Glutamatergic neuron (in vitro differentiated cells): ENCODE measurements at regions not wholly inside any gene's neighbourhood (a gene's known extent, or its start where the extent isn't known, plus 50 kb on each side); places are given as distances from the start of the nearest gene placed in this dataset.

Source experiments
- DNase-seq: peaks from one replicate; pipeline ENCODE4 v3.0.0; 2022
- H3K27ac Mint-ChIP-seq: one replicate; pipeline ENCODE4 v1.8.0; 2020; ENCODE audit warnings: mild to moderate bottlenecking, mixed read lengths, inconsistent platforms; ENCODE audit not compliant: unreplicated experiment
- H3K27me3 Mint-ChIP-seq: one replicate; pipeline ENCODE4 v1.8.0; 2020; ENCODE audit warnings: mild to moderate bottlenecking, moderate library complexity, mixed read lengths, inconsistent platforms; ENCODE audit not compliant: unreplicated experiment
- H3K36me3 Mint-ChIP-seq: one replicate; pipeline ENCODE4 v1.8.0; 2020; ENCODE audit warnings: mild to moderate bottlenecking, mixed read lengths, inconsistent platforms; ENCODE audit not compliant: unreplicated experiment
- H3K4me1 Mint-ChIP-seq: one replicate; pipeline ENCODE4 v1.8.0; 2020; ENCODE audit warnings: mild to moderate bottlenecking, low read depth, mixed read lengths, inconsistent platforms; ENCODE audit not compliant: unreplicated experiment
- H3K4me3 Mint-ChIP-seq: one replicate; pipeline ENCODE4 v1.8.0; 2020; ENCODE audit warnings: mild to moderate bottlenecking, mixed read lengths, inconsistent platforms; ENCODE audit not compliant: unreplicated experiment
- H3K9me3 Mint-ChIP-seq: one replicate; pipeline ENCODE4 v1.8.0; 2020; ENCODE audit warnings: mild to moderate bottlenecking, moderate library complexity, mixed read lengths, inconsistent platforms; ENCODE audit not compliant: unreplicated experiment
- CTCF ChIP-seq: fragments of 200-600 bp; sonication (generic); IDR thresholded peaks from one replicate; pipeline ENCODE4 v1.5.0; 2021; ENCODE audit not compliant: partially characterized antibody, unreplicated experiment

GRCh38 chr12:119266963-119267362, 67.6 kb upstream of the CCDC60 start:
- Mint-ChIP-seq H3K27me3 (peaks cover 2% of the 10 kb centered on the region), H3K4me3 (no peak overlapping the region), H3K9me3 (peaks cover 4% of the 10 kb centered on the region), H3K27ac (no peak overlapping the region), H3K4me1 (no peaks in the 10 kb centered on the region), H3K36me3 (peaks cover 31% of the 10 kb centered on the region)
- no peak for TF ChIP-seq CTCF
- no peak for DNase-seq

- DNase-seq: no peak
- Mint-ChIP-seq H3K27me3 (no peaks in the 10 kb centered on the region), H3K4me3 (no peak overlapping the region), H3K9me3 (peaks cover 6% of the 10 kb centered on the region), H3K4me1 (no peaks in the 10 kb centered on the region), H3K27ac (no peak overlapping the region), H3K36me3 (peaks cover 20% of the 10 kb centered on the region)
- TF ChIP-seq CTCF: no peak
These were observed 59.9 kb upstream of the CCDC60 start for GRCh38 chr12:119274636-119275065.

- DNase-seq: no peak
- no peak overlapping the region for H3K4me3 Mint-ChIP-seq
- no peaks in the 10 kb centered on the region for H3K9me3 Mint-ChIP-seq
- peaks cover 3% of the 10 kb centered on the region for H3K4me1 Mint-ChIP-seq
- H3K36me3 Mint-ChIP-seq: peaks cover 5% of the 10 kb centered on the region
- H3K27me3 Mint-ChIP-seq: no peaks in the 10 kb centered on the region
- H3K27ac Mint-ChIP-seq: no peak overlapping the region
- TF ChIP-seq CTCF: no peak
These were observed 51.2 kb upstream of the CCDC60 start for GRCh38 chr12:119283310-119283709.
